SK-N-SH treated with all-trans-retinoic acid at 6 μM for 48 hours (cell line): ENCODE measurements at regions not wholly inside any gene's neighbourhood (a gene's known extent, or its start where the extent isn't known, plus 50 kb on each side); places are given as distances from the start of the nearest gene placed in this dataset.

Experiments used
- BACH2 ChIP-seq: fragments of 250-450 bp; sonication (Bioruptor Pico); IDR thresholded peaks from 2 replicates; pipeline ENCODE4 v1.9.0; 2021; ENCODE audit warnings: mild to moderate bottlenecking, borderline replicate concordance
- CSRNP3 ChIP-seq: fragments of 250-450 bp; sonication (Bioruptor Pico); IDR thresholded peaks from 2 replicates; pipeline ENCODE4 v1.5.1; 2021; ENCODE audit warnings: mild to moderate bottlenecking, moderate library complexity

DNA sequence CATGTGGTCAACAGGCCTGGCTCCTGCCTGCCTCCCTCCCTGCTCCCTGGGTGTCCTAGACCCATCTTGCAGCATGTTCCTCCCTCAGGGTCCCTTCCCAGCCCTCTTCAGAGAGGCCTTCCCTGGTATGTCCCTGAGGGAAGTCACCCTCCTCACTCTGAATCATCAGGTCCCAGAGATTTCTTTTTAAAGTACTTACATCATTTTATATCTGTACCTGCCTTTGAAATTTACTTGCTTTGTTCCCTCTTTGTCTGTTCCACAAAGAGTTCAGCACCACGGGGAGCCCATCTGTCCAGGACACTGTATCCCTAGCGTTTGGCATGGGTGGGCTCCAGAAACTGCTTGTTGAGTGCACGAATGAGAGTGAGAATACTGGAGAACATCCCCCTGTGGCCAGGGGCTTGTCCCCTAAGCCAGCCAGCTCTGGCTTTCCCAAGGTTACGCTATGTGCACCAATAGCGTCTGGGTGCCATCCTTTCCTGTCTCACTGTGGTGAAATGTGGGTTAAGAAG is 50.6 kb upstream of the IGFBP3 start:
- no peak for TF ChIP-seq BACH2 (CRISPR knock-in tag)
- no peak for TF ChIP-seq CSRNP3 (CRISPR knock-in tag)
